D721Med (cell line): ENCODE measurements at regions not wholly inside any gene's neighbourhood (a gene's known extent, or its start where the extent isn't known, plus 50 kb on each side); places are given as distances from the start of the nearest gene placed in this dataset.

Experiments
- DNase-seq: peaks from one replicate; pipeline ENCODE4 v3.0.0; 2011; ENCODE audit warnings: low spot score; ENCODE audit not compliant: insufficient read length
- FAIRE-seq: peaks from 2 replicates; lab custom pipeline; 2011; peaks lifted over from hg19 to GRCh38; lab: Jason Lieb, UNC
- CTCF ChIP-seq: IDR thresholded peaks from 2 replicates; pipeline ENCODE4 v1.5.1; 2012; ENCODE audit warnings: mild to moderate bottlenecking, control low read depth; ENCODE audit not compliant: insufficient read depth; ENCODE audit errors: missing control alignments

GRCh38 chr9:90446200-90446948 is 196.2 kb downstream of the DIRAS2 start:
- TF ChIP-seq CTCF = no peak
- no peak for DNase-seq

GRCh38 chr9:90447773-90448172 is 194.9 kb downstream of the DIRAS2 start:
- no peak for TF ChIP-seq CTCF
- DNase-seq (no peak), FAIRE-seq (no peak)

More at GRCh38 chr9:90446200-90446948, 196.2 kb downstream of the DIRAS2 start:
- no peak for FAIRE-seq

- no peak for FAIRE-seq
- no peak for DNase-seq
- no peak for TF ChIP-seq CTCF
Measured at GRCh38 chr9:90449213-90449925, 193.3 kb downstream of the DIRAS2 start.

- DNase-seq = no peak
- no peak for FAIRE-seq
- TF ChIP-seq CTCF = no peak
Measured at GRCh38 chr9:90451804-90452203, 190.8 kb downstream of the DIRAS2 start.

- no peak for TF ChIP-seq CTCF
- DNase-seq (no peak), FAIRE-seq (no peak)
Measured at GRCh38 chr9:90455316-90455715, 187.3 kb downstream of the DIRAS2 start.

GRCh38 chr9:90457386-90458190 is 185.0 kb downstream of the DIRAS2 start:
- no peak for TF ChIP-seq CTCF
- FAIRE-seq (no peak), DNase-seq (no peak)
